B cell (primary cell): ENCODE measurements at regions not wholly inside any gene's neighbourhood (a gene's known extent, or its start where the extent isn't known, plus 50 kb on each side); places are given as distances from the start of the nearest gene placed in this dataset.

Source experiments
- ATAC-seq: fragments of 200-7000 bp; cut with Tn5 transposase; one replicate; pipeline ENCODE4 v1.10.0; 2021; ENCODE audit warnings: low read depth, mild to moderate bottlenecking, moderate number of reproducible peaks, moderate library complexity
- CTCF ChIA-PET: fragments of 350-600 bp; sonication (Branson Sonifier 250); formaldehyde crosslinking; loops from one replicate; lab custom pipeline; 2021; ENCODE audit warnings: antibody characterized with exemption, inconsistent platforms; lab: Charles Lee
- POLR2A ChIA-PET: fragments of 350-600 bp; sonication (Branson Sonifier 250); formaldehyde crosslinking; loops from one replicate; lab custom pipeline; 2021; ENCODE audit warnings: antibody characterized with exemption; lab: Charles Lee
- DNase-seq: peaks from one replicate; pipeline ENCODE4 v3.0.0; 2013
- H2AFZ ChIP-seq: 2 replicates; pipeline ENCODE4 v1.6.1; 2012; ENCODE audit warnings: mild to moderate bottlenecking, low read depth, low read length; ENCODE audit not compliant: insufficient read depth, poor library complexity, severe bottlenecking
- H3K27ac ChIP-seq, 2 donors: 1 replicate in 1 of 2; 2 replicates in 1 of 2; pipeline ENCODE4 v1.5.1; 2012 to 2013; ENCODE audit warnings: low read length in 2 of 2, mild to moderate bottlenecking in 2 of 2, moderate library complexity in 1 of 2
- H3K27me3 ChIP-seq, 4 experiments: fragments of 200-600 bp in 1 of 4; sonication (generic) in 1 of 4; replicated peaks in 1 of 4; 1 replicate in 2 of 4; 2 replicates in 2 of 4; pipeline versions ENCODE4 v1.6.1 to v1.7.0; 2013 to 2016; ENCODE audit warnings: low read length in 3 of 4, mild to moderate bottlenecking in 2 of 4, mixed read lengths in 1 of 4, moderate library complexity in 1 of 4; ENCODE audit not compliant: insufficient read depth in 4 of 4, control insufficient read depth in 3 of 4; ENCODE audit errors: control extremely low read depth in 1 of 4
- H3K36me3 ChIP-seq, 2 experiments: replicated peaks in 1 of 2; 1 replicate in 1 of 2; 2 replicates in 1 of 2; pipeline versions ENCODE4 v1.6.1 to v1.7.1; 2013; ENCODE audit warnings: low read length in 1 of 2; ENCODE audit not compliant: insufficient read depth in 2 of 2, control insufficient read depth in 1 of 2; ENCODE audit errors: control extremely low read depth in 1 of 2, extremely low read depth in 1 of 2
- H3K4me1 ChIP-seq, 2 donors: fragments of 200-600 bp in 1 of 2; sonication (generic) in 1 of 2; 1 replicate in 1 of 2; 2 replicates in 1 of 2; pipeline versions ENCODE4 v1.5.1 to v1.6.1; 2013 to 2017; ENCODE audit warnings: low read length in 2 of 2; ENCODE audit not compliant: control insufficient read depth in 2 of 2, insufficient read depth in 2 of 2
- H3K4me2 ChIP-seq: replicated peaks from 2 replicates; pipeline ENCODE3; 2012; ENCODE audit warnings: mild to moderate bottlenecking, low read depth, low read length; ENCODE audit not compliant: poor library complexity, severe bottlenecking
- H3K4me3 ChIP-seq, 5 experiments: fragments of 200-600 bp in 1 of 5; sonication (generic) in 1 of 5; 1 replicate in 3 of 5; 2 replicates in 2 of 5; pipeline versions ENCODE4 v1.5.1 to v1.7.0; 2011 to 2016; ENCODE audit warnings: low read length in 4 of 5, mild to moderate bottlenecking in 4 of 5, low read depth in 2 of 5, control low read depth in 1 of 5, moderate library complexity in 1 of 5; ENCODE audit not compliant: insufficient read depth in 1 of 5; ENCODE audit errors: control extremely low read depth in 1 of 5, extremely low read depth in 1 of 5
- H3K79me2 ChIP-seq: fragments of 200-600 bp; sonication (generic); one replicate; pipeline ENCODE4 v1.6.0; 2016; ENCODE audit warnings: low read length; ENCODE audit not compliant: control insufficient read depth, insufficient read depth
- H3K9ac ChIP-seq: fragments of 200-600 bp; sonication (generic); 2 replicates; pipeline ENCODE4 v1.6.1; 2017; ENCODE audit warnings: mild to moderate bottlenecking, low read length, moderate library complexity
- H3K9me3 ChIP-seq, 3 donors: one replicate each; pipeline versions ENCODE4 v1.6.1 to v1.7.1; 2013; ENCODE audit warnings: low read length in 2 of 3; ENCODE audit not compliant: control insufficient read depth in 2 of 3, insufficient read depth in 1 of 3; ENCODE audit errors: control extremely low read depth in 1 of 3
- H4K20me1 ChIP-seq: 2 replicates; pipeline ENCODE4 v1.6.0; 2012; ENCODE audit warnings: mild to moderate bottlenecking, low read length; ENCODE audit not compliant: insufficient read depth, control insufficient read depth, poor library complexity, severe bottlenecking
- H3K27ac Mint-ChIP-seq: one replicate; pipeline ENCODE4 v1.8.0; 2021; ENCODE audit warnings: mixed read lengths
- H3K27me3 Mint-ChIP-seq: one replicate; pipeline ENCODE4 v1.8.0; 2021; ENCODE audit warnings: mixed read lengths
- H3K4me1 Mint-ChIP-seq: one replicate; pipeline ENCODE4 v1.8.0; 2021; ENCODE audit warnings: mixed read lengths
- H3K4me3 Mint-ChIP-seq: one replicate; pipeline ENCODE4 v1.8.0; 2021; ENCODE audit warnings: mixed read lengths
- H3K9me3 Mint-ChIP-seq: one replicate; pipeline ENCODE4 v1.8.0; 2022; ENCODE audit warnings: mixed read lengths; ENCODE audit not compliant: insufficient read depth
- CTCF ChIP-seq: fragments of 200-600 bp; IDR thresholded peaks from one replicate; pipeline ENCODE4 v1.8.0; 2022; ENCODE audit warnings: antibody characterized with exemption, mild to moderate bottlenecking
- EZH2 ChIP-seq: IDR thresholded peaks from 2 replicates; pipeline ENCODE4 v1.6.1; 2012; ENCODE audit warnings: borderline replicate concordance, low read depth, mild to moderate bottlenecking, moderate library complexity, low read length; ENCODE audit not compliant: insufficient read depth, poor library complexity, severe bottlenecking
- WGBS: methylation state at CpG from one replicate; pipeline ENCODE4 v1.1.5; 2013; ENCODE audit warnings: missing lambda C conversion rate; ENCODE audit not compliant: insufficient coverage; 5-methylcytosine and 5-hydroxymethylcytosine counted together
- intact Hi-C: fragments of 100-400 bp; cut with micrococcal nuclease; formaldehyde crosslinking; loops from one replicate; pipeline ENCODE4 v1.10.0; 2022

- no peak overlapping the region for H3K27ac Mint-ChIP-seq
These were observed 99.1 kb upstream of the CAMK1G start for GRCh38 chr1:209484429-209484828.

GRCh38 chr1:209485167-209485566, 98.3 kb upstream of the CAMK1G start:
- Mint-ChIP-seq H3K27ac (no peak overlapping the region), H3K4me1 (no peaks in the 10 kb centered on the region), H3K27me3 (peaks cover 7% of the 10 kb centered on the region), H3K9me3 (no peaks in the 10 kb centered on the region), H3K4me3 (no peak overlapping the region)
- H3K4me1 ChIP-seq = no peaks in the 10 kb centered on the region
- 84% methylated on average over 2 of the region's 2 CpGs for WGBS
- no peaks in the 10 kb centered on the region for H4K20me1 ChIP-seq
- intact Hi-C loops = no loop called here
- CTCF ChIA-PET = no interaction called here
- H3K9me3 ChIP-seq = no peaks in the 10 kb centered on the region
- TF ChIP-seq EZH2 (no peak), CTCF (no peak)
- no peak overlapping the region for H2AFZ ChIP-seq
- H3K27ac ChIP-seq = no peak overlapping the region
- no peak overlapping the region for H3K4me2 ChIP-seq
- POLR2A ChIA-PET = no interaction called here
- no peaks in the 10 kb centered on the region for H3K79me2 ChIP-seq
- H3K4me3 ChIP-seq = no peak overlapping the region
- H3K36me3 ChIP-seq = no peaks in the 10 kb centered on the region
- H3K9ac ChIP-seq = no peak overlapping the region
- ATAC-seq = no peak
- H3K27me3 ChIP-seq = peaks cover 0 to 4% (median 0%) of the 10 kb centered on the region in 4 experiments
- no peak for DNase-seq

More at GRCh38 chr1:209484429-209484828, 99.1 kb upstream of the CAMK1G start:
- intact Hi-C loops = no loop called here
- no peaks in the 10 kb centered on the region for H3K36me3 ChIP-seq
- Mint-ChIP-seq H3K9me3 (no peaks in the 10 kb centered on the region), H3K4me3 (no peak overlapping the region), H3K27me3 (peaks cover 10% of the 10 kb centered on the region), H3K4me1 (no peaks in the 10 kb centered on the region)
- H3K4me3 ChIP-seq = no peak overlapping the region
- no peaks in the 10 kb centered on the region for H3K79me2 ChIP-seq
- no peak for TF ChIP-seq EZH2
- TF ChIP-seq CTCF = no peak
- H3K27ac ChIP-seq = no peak overlapping the region
- no peaks in the 10 kb centered on the region for H3K4me1 ChIP-seq
- ChIA-PET CTCF (no interaction called here), POLR2A (no interaction called here)
- no peak overlapping the region for H3K9ac ChIP-seq
- no peaks in the 10 kb centered on the region for H4K20me1 ChIP-seq
- ATAC-seq (no peak), DNase-seq (no peak)
- no peak overlapping the region for H2AFZ ChIP-seq
- H3K27me3 ChIP-seq = peaks cover 0 to 4% (median 0%) of the 10 kb centered on the region in 4 experiments
- H3K9me3 ChIP-seq = no peaks in the 10 kb centered on the region
- no peak overlapping the region for H3K4me2 ChIP-seq
